ENCODE measurements at regions not wholly inside any gene's neighbourhood (a gene's known extent, or its start where the extent isn't known, plus 50 kb on each side); places are given as distances from the start of the nearest gene placed in this dataset.

DNA sequence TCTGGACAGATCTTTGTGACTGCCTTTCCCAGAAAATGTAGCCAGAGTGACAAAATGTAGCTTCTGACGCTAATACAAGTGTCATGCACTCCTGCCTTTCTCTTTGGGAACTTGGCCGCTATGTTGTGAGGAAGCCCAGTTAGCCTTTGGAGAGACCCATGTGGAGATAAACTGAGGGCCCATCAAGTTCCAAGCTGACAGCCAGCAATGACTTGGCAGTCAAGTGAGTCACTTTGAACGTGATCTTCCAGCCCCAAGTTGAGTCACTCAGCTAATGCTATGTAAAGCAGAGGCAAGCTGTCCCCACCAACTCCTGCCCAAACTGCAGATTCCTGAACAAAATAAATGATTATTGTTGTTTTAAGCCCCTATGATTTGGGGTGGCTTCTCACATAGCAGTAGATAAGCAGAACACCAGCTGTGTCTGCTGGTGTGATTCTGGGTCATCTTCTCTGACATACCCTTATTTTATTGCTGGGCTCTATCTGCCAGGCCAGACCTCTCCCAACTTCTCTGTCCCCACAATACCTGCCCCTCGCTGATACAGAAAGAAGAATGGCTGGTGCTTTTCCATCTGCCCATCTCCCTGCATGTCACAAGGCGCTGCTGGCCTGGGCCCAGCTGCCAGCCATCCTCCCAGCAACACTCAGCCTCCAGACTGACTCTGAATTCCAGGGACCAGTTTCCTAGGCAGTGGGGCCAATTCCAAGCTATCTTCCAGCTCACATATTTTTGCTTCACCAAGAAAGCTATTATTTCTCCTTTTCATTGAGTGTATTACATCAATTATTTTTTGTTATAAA, 274.8 kb downstream of the LRFN2 start:
- DNase-seq (ENCODE audit: low spot score) = no peak

- DNase-seq (ENCODE audit: low spot score) = peak; percentile 88
Measured at GRCh38 chr6:40308533-40309306, 278.4 kb downstream of the LRFN2 start.

DNA sequence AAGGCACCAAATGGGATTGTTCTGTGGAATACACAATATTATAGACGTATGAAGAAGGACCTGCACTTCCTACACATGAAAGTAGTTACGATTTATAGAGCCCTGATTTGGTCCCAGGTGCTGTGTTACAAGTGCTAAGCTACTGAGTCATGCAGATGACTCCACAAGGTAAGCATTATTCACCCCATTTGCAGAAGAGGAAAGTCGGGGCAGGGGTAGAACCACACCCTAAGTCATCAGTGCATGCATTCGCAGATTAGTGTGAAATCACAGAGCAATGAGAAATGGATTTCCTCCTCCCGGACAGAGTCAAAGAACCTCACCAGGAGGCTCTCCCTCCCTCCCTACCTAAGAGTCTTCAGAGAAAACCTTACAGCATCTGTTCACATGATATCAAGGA, 279.5 kb downstream of the LRFN2 start:
- no peak for DNase-seq (ENCODE audit: low spot score)

DNA sequence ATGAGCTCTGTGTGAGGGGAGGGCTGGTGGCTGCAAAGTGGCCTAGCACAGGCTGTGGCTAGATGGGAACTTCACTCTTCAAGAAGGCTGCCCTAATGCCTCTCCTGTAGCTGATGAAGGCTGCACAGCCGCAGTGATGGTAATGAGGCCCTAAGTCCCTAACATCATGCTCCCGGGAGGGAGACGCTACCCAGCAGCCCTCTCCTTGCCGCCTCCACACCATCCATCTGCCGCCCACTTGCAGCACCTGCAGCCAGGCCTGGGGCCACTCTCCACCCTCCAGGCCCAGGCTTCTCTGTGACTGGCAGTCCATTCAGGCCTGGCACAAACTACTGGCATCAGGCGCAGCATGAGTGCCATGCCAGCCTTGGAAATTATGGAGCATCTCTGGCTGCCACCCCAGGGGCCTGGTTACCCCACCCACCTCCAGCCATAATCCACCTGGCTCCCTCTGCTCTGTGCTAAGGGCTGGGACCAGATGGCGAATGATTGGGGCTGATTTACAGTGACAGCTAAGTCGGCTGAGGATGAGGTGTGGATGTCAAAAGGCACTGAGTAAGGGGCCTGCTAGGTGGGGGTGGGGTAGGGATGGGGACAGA, 284.2 kb downstream of the LRFN2 start:
- no peak for DNase-seq (ENCODE audit: low spot score)

- DNase-seq (ENCODE audit: low spot score) = no peak
Measured at GRCh38 chr6:40299681-40300080, 287.5 kb downstream of the LRFN2 start.

DNA sequence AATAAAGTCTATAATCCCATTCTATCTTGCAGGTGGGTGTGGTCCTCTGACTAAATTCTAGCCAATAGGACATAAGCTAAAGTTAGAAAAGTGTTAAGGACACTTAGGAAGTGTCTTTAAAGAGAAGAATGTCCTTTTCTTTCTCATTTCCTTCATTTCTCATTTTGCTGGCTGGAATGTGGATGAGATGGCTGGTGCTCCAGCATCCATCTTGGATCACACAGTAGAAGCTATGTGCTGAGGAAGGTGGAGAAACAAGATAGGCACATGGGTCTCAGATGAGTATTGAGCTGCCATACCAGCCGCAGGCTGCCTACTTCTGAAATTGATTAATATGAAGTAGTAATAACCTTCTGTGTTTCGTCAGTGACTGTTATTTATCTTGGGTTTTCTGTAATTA, 289.0 kb downstream of the LRFN2 start:
- no peak for DNase-seq (ENCODE audit: low spot score)

DNA sequence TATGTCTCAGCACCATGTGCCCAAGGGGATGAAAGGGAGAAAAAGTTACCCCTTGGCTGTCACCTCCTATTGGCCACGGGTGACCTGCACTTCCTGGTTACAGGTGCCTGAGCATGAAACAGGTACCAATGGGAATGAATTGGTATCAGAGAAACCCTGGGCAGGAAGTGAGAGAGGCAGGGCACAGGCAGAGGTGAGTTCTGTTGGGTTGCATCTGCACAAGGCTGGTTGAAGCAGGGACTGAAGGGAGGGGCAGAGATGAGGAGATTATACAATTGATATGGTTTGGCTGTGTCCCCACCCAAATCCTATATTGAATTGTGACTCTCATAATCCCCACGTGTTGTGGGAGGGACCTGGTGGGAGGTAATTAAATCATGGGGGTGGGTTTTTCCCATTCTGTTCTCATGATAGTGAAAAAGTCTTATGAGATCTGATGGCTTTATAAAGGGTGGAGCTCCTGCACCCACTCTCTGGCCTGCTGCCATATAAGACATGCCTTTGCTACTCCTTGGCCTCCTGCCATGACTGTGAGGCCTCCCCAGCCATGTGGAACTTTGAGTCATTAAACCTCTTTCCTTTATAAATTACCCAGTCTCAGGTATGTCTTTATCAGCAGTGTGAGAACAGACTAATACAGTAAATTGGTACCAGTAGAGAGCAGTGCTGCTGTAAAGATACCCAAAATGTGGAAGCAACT, 291.8 kb downstream of the LRFN2 start:
- DNase-seq (ENCODE audit: low spot score) = no peak

DNA sequence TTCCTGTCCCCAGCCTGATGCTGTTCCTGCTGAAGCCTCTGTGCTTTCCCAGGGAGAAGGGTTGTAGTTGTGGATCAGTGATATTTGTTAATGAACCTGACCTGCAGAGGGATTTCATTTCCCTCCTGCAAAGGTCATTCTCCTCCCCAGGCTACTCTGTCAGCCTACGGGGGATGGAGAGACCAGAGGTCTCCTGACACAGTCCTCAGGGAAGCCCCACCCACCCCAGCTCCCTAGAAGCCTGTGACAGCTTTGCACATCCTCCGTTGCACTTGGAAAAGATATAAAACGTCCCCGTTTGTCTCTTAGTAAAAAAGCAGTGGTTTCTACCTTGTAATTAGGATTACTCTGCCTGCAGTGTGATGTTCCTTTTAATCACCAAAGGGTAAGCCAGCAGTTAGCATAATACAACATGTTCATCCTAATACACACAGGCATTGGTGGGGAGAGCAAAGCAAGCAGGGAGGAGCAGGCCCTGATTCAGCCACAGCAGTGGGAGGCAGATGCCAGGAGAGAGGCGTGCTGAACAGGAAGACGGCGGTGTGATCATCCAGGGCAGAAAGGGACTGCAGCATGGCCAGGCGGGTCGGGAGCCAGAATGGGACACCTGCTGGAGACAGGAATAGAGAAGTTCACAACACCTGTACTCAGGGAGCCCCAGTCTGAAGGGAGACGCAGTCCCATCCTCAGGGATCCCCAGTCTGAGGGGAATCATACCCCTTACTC, 293.5 kb downstream of the LRFN2 start:
- no peak for DNase-seq (ENCODE audit: low spot score)

- DNase-seq (ENCODE audit: low spot score) = no peak
Measured at GRCh38 chr6:40293060-40293459, 294.1 kb downstream of the LRFN2 start.

DNA sequence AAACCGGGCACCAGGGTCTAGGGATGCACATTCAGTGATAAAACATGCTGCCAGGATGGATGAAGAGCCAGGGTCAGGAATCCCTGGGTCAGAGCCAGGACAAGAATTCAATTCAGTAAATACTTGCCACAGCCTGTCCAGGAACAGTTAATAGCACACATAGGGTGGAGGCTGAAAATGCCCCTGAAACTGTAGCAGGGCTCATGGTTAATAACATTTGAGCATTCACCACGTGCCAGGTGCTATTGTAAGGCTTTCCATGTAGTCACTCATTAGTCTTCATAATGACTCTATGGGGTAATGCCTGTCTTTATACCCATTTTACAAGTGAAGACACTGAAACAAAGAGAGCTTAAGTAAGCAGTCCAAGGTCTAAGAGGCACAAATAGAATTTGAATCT, 296.3 kb downstream of the LRFN2 start:
- DNase-seq (ENCODE audit: low spot score) = no peak

DNA sequence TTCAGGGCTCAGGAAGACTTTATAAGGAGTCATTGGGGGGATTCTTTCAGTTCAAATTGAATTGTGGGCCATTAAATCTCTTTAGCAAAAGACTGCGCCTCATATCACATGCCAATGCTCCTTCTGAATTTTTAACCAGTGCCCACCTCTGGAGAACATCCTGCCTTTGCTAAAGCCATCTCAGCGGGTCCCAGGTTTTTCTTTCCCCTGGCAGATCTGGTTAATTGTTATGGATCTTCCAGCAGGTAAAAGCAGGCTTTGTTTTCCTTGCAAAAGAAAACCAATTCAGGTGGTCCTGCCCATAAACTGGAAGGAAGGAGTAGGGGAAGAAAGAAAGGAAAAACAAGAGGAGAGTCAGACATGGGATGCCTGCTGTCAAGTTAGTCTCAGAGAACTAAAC, 298.2 kb downstream of the LRFN2 start:
- no peak for DNase-seq (ENCODE audit: low spot score)

DNA sequence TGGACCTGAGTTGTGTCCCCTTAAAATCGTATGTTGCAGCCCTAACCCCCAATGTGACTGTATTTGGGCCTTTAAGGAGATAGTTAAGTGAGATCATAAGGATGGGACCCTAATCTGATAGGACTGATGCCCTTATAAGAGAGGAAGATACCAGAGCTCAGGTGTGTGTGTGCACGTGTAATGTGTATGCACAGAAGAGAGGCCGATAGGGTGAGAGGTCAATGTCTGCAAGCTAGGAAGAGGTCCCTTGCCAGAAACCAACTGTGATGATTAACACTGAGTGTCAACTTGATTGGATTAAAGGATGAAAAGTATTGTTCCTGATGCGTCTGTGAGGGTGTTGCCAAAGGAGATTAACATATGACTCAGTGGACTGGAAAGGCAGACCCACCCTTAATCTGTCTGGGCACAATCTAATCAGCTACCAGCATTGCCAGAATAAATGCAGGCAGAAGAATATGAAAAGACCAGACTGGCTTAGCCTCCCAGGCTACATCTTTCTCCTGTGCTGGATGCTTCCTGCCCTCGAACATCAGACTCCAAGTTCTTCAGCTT, 299.8 kb downstream of the LRFN2 start:
- DNase-seq (ENCODE audit: low spot score) = no peak

DNA sequence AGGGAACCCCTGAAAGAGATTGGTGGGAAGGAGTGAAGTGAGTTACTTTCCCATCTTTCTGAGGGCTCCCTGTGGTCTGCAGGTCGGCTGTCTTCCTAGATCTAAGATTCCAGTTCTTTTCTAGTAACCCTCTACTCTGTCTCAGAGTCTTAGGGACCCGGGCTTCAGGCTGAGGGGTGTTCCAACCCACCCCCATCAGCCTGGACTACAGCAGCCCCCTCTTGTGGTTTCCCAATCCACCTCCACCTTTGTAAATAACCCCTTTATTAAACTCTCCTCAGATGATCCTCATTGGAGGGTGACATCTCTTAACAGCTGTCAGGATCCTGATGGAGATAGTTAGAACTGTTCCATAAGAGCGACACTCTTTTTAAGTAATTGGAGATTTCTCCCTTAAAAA, 300.4 kb downstream of the LRFN2 start:
- DNase-seq (ENCODE audit: low spot score) = no peak

GRCh38 chr6:40285996-40286395, 301.2 kb downstream of the LRFN2 start:
- DNase-seq (ENCODE audit: low spot score) = no peak

DNA sequence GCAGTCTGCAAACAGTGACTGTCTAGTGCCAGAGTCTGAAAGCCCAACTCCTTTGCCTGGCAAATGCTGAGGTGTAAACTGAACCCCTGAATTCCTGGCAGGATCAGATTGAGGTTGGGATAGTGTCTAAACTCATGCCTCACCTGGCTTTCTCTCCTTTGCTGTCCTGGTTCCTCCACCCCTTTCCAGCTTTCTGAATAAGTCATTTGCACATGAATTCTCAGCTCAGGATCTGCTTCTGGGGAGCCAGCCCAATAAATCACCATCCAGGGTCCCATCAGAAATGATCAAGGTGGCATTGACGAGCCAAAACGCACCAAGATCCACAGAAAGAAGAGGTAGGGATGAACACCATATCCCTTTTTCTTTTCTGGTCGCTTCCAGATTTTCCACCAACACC, 301.6 kb downstream of the LRFN2 start:
- DNase-seq (ENCODE audit: low spot score) = no peak

DNA sequence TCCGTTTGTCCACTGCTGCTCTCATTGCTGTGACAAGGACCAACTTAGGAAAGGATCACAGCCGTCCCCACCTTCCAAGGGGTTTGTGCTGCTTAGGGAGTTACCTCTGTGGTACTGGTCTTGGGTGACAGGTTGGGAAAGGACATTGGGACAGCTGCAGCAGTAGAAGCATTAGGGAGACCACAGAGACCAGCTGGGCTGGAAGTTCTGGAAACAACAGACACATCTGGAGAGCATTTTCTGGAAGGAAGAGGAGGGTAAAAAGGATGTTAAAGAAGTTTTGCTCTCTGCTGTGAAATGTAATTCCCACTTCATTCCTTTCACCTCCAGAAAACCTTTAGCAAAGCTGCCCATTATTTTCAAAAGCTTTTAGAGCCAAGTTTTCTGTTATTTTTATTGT, 304.2 kb downstream of the LRFN2 start:
- no peak for DNase-seq (ENCODE audit: low spot score)

DNA sequence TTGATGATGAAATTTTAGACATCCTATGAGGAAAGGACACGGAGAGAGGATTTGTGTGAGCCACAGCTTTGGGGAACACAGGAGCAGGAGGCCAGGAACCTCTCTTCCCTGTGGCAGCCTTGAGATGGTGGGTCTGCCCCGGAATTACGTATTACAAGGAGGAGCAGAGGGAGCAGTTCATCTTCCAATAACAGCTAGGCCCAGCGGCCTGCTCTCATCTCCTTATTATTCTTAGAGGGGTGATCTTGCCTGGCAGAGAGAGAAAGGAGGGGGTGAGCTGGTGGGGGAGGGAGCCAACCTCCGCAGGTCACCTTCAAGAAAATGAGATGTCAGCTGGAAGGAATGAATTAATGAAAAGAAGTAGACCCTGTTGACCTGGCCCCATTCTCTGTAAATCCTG, 305.8 kb downstream of the LRFN2 start:
- no peak for DNase-seq (ENCODE audit: low spot score)

DNA sequence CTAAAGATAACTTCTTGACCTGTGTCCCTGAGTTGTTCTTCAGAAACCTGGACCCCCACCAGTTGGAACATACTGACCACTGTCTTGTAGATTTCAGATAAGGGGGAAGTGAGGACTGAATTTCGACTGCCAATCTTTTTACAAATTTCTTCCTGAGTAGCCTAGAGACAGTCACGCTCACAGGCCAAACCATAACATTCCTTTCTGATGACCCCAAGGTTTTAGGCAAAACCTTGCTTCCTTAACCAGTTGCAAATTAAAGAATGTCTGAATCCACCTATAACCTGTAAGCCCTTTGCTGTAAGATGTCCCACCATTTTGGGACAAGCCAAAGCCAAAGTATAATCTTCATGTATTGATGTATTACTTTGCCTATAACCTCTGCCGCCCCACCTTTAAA, 306.9 kb downstream of the LRFN2 start:
- DNase-seq (ENCODE audit: low spot score) = no peak

DNA sequence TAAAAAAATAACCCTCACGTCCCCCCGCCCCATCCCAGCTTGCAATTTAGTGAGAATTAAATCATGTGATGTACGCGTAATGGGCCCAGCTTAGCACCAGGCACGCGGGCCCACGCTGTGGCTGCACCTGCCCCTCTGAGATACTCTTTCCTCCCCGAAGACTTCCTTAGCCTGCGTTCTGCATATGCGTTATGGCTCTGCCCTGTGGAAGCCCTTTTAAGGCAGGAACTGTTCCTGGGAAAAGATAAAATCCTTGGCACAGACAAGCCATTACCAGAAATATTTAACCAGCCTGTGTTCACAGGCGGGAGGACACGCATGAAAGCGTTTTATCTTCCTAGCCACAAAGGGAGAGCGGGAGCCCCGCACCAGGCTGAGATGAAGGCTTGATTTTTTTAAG, 311.0 kb downstream of the LRFN2 start:
- no peak for DNase-seq (ENCODE audit: low spot score)

DNA sequence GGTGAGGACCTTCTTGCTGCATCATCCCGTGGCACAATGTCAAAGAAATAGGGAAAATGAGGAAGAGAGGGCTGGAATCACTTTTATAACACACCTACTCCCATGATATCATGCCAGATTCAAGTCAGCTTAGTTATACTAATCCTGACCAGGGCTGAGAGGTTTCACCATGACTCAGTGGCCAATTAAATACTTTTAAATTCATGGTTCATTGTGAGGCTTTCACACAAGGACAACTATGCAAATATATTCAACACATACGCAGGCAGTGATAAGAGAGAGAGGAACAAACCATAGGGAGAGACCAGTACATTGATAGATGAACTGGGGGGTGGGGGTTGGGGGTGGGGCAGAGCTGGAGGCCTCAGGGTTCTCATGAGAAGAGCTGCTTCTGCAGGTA, 313.1 kb downstream of the LRFN2 start:
- no peak for DNase-seq (ENCODE audit: low spot score)

- DNase-seq (ENCODE audit: low spot score) = no peak
Measured at GRCh38 chr6:40268614-40269013, 318.6 kb downstream of the LRFN2 start.

- DNase-seq (ENCODE audit: low spot score) = no peak
Measured at GRCh38 chr6:40268166-40268565, 319.0 kb downstream of the LRFN2 start.
